ENCODE measurements at regions not wholly inside any gene's neighbourhood (a gene's known extent, or its start where the extent isn't known, plus 50 kb on each side); places are given as distances from the start of the nearest gene placed in this dataset.

DNA sequence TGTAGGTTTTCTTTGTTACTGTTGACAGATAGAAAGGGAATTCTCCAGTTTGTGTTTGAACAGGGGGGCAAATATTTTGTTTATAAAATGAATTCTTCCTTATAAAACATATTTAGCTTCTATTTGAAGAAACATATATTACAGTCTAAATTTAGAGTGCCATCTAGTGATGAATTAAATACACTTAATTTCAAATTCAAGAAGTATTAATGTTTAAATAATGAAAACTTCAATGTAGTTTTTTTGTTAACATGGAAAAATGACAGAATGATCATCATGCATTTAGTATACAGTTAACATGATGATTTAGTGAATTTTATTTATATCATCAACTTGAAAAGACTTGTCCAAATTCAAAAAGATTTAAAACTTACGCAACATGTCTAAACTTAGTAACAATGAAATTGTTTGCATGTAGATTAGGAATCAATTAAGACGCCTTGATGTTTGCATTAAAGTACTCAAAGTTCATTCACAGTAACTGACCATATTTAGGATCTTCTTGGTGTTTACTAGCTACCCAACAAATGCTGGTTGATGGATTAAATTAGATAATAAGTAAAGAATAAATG, 765.9 kb upstream of the SLITRK1 start:
- peaks cover 0 to 9% (median 0%) of the 10 kb centered on the region in 11 donors for H3K9me3 ChIP-seq
- H3K4me3 ChIP-seq = no peak overlapping the region
- intact Hi-C loops (cut with DNase I) = no loop called here
- peaks cover 0 to 17% (median 0%) of the 10 kb centered on the region in 9 donors for H3K4me1 ChIP-seq
- no peaks in the 10 kb centered on the region for H3K27me3 ChIP-seq
- TF ChIP-seq CTCF (IDR thresholded peaks at IDR 0.05) = peak in 6 of 9 donors; percentile 17 to 47 (median 32)
- no peak overlapping the region for H3K27ac ChIP-seq
- 62 to 73% methylated on average over 2 of the region's 2 CpGs for WGBS, 2 donors
- ATAC-seq (no peak), DNase-seq (no peak)
- H3K36me3 ChIP-seq = no peaks in the 10 kb centered on the region

DNA sequence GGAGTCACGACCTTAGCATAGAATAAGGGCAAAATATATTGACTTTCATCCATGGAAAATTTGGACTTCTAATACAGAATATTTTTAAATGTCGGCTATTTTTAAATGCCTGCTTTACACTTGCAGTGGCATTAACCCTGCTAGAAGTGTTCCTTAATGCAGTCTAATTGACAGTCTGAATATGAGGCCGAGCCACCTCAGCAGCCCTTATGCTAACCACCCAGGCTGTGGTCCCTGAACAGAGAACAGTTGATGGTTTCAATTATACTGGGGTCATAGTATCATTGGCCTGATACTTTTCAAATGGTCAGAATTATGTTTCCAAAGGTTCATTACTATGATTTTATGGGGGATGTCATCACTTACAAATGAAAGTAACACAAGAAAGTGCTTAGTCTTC, 764.7 kb upstream of the SLITRK1 start:
- intact Hi-C loops (cut with DNase I) = no loop called here
- H3K36me3 ChIP-seq = no peaks in the 10 kb centered on the region
- peaks cover 0 to 9% (median 0%) of the 10 kb centered on the region in 11 donors for H3K9me3 ChIP-seq
- DNase-seq (no peak), ATAC-seq (no peak)
- H3K27ac ChIP-seq = no peak overlapping the region
- no peaks in the 10 kb centered on the region for H3K27me3 ChIP-seq
- H3K4me1 ChIP-seq = peaks cover 0 to 15% (median 0%) of the 10 kb centered on the region in 9 donors
- H3K4me3 ChIP-seq = no peak overlapping the region
- no peak for TF ChIP-seq CTCF (IDR thresholded peaks at IDR 0.05)
- 59 to 67% methylated on average over 3 of the region's 3 CpGs for WGBS, 2 donors

DNA sequence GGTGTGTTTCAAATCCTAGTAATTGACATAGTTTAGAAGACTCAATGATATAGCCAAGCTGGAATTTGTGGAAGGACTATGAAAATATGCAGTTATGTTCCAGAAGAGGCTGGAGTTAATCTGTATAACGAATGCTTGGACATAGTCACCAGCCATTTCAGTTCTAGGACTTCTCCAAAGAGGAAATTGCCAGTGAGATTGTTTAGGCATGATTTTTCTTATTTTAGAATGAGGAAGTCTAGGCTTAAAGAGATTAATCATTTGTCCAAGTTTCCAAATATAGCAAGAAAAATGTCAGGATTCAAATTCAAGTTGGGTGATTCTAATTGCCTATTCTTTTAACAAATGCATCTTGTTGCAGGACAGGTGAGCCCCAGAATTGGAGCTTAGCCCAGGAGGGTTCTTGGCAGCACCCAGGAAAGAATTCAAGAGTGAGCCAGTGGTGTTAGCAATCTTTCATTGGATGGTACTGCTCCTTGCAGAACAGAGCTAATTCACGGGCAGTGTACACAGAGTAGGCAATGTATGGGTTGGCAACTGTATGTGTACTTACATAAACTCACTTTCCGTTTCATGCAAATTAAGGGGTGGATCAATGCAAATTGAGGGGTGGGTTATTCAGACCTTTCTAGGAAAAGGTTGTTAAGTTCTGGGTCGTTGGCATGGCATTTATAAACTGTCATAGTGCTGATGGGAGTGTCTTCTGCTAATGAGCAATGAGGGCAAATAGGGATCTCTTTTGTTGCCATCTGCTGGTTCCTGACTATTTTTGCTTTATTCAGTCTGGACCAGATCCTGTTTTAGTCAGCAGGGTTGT, 763.1 kb upstream of the SLITRK1 start:
- 36 to 44% methylated on average over 4 of the region's 4 CpGs for WGBS, 2 donors
- ATAC-seq (no peak), DNase-seq (no peak)
- Histone ChIP-seq H3K4me1 (peaks cover 0 to 8% (median 0%) of the 10 kb centered on the region in 9 donors), H3K27me3 (no peaks in the 10 kb centered on the region), H3K9me3 (peaks cover 0 to 7% (median 3%) of the 10 kb centered on the region in 11 donors), H3K4me3 (no peak overlapping the region), H3K36me3 (no peaks in the 10 kb centered on the region), H3K27ac (no peak overlapping the region)
- peak in 2 of 9 donors; percentile 7 to 17 for TF ChIP-seq CTCF (IDR thresholded peaks at IDR 0.05)
- intact Hi-C loops (cut with DNase I) = no loop called here

DNA sequence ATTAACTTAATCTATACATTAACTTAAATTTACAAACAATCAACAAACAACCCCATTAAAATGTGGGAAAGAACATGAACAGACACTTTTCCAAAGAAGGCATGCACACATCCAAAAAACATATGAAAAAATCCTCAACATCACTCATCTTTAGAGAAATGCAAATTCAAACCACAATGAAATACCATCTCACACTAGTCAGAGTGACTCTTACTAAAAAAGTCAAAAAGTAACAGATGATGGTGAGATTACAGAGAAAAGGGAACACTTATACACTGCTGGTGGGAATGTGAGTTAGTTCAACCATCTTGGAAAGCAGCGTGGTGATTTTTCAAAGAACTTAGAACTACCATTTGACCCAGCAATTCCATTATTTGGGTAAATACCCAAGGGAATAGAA, 759.2 kb upstream of the SLITRK1 start:
- no peak for TF ChIP-seq CTCF (IDR thresholded peaks at IDR 0.05)
- Histone ChIP-seq H3K27ac (no peak overlapping the region), H3K27me3 (no peaks in the 10 kb centered on the region), H3K4me1 (peaks cover 0 to 4% (median 0%) of the 10 kb centered on the region in 9 donors), H3K9me3 (peaks cover 0 to 26% (median 6%) of the 10 kb centered on the region in 11 donors), H3K4me3 (no peak overlapping the region), H3K36me3 (no peaks in the 10 kb centered on the region)
- intact Hi-C loops (cut with DNase I) = no loop called here
- DNase-seq = no peak
- 89 to 98% methylated on average over 1 of the region's 1 CpG for WGBS, 2 donors
- ATAC-seq = no peak
